Superior temporal gyrus (tissue), 1 donor: ENCODE measurements at regions not wholly inside any gene's neighbourhood (a gene's known extent, or its start where the extent isn't known, plus 50 kb on each side); places are given as distances from the start of the nearest gene placed in this dataset.

Experiments
- DNase-seq: peaks from one replicate; pipeline ENCODE4 v3.0.0-alpha.2; 2016; ENCODE audit errors: extremely low spot score

DNA sequence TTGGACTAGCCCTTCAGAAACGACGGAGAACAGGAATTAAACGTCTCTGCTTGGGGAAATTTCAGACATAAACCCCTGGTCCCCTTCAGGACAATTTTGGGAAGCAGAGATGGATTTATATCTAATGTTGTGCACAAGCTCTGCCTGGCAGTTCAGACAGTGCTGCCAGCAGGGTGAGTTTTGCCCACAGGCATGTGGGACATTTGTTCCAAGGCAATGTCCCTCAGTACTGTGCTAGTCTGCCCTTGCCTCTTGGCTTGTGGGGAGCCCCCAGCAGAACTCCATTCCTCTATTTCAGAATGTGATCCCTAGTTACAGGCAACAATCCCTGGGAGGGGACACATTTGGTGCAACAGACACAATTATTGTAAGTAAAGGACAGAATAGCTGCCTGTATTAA is 76.5 kb upstream of the GPR12 start:
- no peak for DNase-seq

DNA sequence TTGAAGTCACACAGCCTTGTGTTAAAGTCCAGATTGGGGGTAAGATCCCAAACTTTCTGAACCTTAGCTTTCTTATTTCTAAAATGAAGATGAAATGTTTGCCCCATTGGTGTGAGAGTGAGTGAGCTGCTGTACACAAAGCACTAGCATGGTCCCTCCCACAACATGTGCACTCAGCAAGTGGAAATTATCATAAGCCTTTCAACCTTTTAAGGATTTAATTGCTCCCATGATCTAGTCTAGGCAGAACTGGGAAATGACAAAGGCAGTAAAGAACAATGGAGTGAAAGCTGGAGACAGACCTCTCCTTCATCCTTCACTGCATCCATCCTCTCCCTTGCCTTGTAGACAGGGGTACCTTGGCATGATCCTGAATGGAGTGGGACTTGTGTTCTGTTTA is 76.0 kb upstream of the GPR12 start:
- no peak for DNase-seq

DNA sequence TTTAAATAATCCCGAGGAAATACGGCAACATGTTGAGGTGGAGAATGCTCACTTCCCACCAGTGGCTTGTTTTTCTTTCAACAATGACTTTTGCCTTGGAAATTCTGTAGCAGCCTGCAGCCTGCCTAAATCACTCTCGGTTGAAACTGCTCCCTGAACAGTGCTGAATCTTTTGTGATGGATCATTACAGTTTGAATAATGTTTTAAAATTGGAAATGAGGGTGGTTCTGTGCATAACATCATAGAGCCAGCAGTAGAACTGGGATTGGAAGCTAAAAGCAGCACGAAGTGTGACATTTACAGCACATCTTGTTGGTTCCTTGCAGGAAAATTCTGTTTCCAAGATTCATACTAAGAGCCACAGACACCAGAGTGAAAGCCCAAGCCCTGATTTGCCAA is 74.1 kb upstream of the GPR12 start:
- DNase-seq = no peak

DNA sequence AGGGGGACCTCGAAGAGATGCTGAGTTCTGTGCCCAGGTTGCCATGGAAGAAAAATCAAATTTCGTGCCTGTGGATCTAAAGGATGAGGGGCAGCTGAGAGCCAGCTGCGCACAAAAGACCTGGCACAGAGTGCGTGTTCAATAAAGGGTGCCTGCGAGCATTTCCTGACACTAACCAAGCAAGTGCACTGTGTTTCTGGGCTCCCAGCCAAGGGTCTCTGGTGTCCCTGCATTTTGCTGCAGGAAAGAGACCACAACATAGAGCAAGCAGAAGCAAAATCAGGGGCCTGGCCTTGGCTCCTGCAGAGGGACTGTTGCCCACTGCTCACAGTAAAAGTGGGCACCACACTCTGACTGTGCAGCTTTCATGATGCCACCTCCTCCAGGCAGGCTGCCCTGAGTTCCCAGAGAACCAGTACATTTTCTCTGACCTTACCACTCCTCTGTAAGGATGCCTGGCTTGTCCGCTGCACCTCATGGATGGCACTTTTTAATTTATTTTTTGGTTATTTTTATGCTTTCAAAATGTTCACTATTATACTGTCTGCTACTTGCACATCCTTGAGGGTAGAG is 70.8 kb upstream of the GPR12 start:
- DNase-seq = no peak

DNA sequence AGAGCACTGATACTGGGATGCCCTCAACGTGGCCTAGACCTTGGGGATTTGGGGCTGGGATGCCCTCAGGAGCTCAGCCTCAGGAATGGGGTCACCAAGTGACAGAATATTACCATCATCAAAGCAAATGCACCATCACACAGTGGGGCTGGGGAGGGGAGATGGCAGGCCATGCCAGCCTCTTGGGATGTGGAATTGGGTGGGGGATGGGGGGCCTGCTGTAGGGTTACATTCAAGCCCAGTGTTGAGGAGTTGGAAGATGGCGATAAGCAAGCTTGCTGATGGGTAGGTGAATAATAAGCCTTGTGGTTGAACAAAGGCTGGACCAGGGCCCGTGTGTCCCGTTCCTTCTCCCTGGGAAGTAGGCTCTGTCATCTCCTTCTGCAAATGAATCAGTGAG is 69.1 kb upstream of the GPR12 start:
- DNase-seq = no peak

DNA sequence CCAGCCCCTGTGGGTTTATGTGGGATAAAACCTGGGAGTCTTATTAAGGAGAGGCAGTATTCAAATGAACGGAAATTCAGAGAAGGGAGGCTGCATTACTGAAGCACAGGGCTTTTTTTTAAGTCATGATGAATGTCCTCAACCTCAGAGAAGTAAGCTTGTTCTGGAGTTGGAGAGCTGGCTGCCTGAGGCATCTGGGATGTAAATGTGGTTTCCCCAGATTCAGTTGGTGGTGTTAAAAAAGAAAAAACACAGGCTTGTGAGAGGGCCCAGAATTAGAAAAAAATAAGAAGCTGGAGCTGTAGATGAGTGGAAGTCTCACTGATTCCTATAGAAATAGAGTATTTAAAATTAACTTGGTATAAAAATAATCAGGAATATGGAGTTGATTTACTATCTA is 64.0 kb upstream of the GPR12 start:
- DNase-seq = no peak

DNA sequence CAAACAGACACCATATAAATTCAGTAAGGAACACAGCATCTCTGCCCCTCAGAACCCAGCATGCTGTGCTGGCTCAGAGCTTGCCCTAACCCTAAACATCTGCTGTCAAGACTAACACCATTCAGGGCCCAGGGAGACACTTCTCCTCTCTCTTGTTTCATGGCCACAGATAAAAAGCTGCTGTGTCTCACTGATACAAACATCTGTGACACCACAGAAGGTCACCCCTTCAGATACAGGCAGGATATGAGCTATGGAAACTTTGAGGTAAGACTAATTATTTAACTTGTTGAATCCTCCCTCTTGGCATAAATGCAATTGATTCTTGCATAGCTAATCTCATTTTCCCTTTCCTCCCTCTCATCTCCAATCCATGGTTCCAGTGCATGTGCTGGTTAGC is 61.6 kb upstream of the GPR12 start:
- no peak for DNase-seq

DNA sequence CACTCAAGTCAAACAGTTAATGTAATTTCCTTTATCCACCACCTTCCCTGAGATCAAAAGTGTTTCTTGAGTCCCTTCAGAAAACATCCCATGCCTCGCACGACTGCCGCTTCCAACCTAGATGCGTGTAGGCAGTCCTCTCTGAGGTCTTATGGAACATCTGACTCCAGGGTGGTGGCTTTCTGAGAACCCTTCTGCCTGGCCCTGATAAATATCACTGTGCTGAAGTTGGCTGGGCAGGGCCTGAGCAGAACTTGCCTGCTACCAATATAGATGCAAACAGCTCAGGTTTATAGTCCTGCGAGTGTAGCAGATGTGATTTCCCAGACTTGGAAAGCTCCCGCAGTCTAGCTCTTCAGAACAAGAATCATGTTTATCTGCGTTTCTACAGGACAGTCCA is 61.1 kb upstream of the GPR12 start:
- no peak for DNase-seq

DNA sequence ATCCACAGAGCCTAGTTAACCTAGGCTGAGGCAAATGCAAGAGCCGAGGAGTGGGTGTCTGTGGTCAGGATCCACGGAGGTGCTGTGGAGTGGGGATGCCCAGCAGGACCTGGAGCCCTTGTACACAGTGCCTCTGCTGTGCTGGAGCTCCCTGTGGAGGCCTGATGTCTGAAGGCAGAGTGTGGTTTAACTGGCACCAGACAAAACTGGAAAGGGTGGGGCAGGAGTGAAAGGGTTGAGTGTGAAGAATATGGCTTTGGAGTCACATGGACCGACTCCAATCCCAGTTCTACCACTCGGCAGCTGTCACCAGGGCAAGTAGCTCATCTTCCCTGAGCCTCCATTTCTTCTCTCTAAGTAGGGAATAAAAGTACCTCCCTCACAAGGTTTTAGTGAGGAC is 60.3 kb upstream of the GPR12 start:
- DNase-seq = no peak

DNA sequence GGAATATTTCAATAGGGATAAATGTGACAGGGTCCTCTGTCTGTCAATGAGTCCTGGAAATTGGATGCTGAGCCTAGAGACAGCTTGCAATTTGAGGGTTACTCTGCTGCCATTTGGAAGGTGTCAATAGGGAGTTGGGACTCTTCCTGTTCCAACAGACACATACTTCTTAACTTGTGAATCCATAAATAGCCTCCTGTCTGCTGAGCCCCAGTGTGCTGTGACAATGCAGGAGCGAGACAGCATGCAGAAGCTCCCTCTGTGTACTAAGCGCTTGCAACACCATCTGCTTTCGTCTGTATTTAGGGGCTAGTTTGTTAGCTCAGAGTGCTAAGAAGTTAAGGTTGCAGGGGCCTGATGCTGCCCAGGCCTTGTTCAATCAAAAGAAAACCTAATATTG is 58.5 kb upstream of the GPR12 start:
- peak; percentile 50 for DNase-seq

DNA sequence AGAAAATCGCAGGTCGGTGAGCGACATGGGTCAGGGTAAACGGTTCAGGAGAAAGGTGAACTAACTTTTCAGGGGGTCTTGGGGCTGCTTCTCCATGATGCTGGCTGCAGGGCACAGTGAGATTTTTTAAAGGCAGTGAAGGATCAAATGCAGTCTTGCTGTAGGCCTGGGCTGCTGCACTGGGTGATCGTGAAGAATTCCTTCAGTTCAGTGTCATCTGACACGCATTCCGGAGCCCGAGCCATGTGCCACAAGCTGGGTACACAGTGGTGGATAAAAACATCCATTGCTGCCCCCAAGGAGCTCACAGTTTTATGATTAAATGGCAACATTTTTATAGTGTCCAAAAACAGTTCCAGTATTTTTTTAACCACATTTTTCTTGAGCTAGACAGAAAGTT is 56.3 kb upstream of the GPR12 start:
- DNase-seq = no peak

DNA sequence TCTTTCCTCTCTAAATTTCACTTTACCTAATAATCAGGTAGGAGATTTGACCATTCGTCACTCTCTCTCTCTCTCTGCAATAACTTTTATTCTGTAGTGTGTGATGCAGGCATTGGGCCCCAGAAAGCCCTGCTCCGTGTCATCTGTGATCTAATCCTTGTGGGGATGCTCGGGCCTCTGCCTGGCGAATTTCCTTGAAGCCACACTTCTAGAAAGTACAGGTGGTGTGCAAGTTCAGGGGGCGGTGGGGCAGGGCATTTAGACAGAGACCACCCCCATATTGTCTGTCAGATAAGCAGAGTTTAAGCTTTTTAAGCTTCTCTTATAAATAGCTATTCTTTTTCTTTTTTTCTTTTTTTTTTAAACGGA is 53.4 kb upstream of the GPR12 start:
- DNase-seq = no peak

DNA sequence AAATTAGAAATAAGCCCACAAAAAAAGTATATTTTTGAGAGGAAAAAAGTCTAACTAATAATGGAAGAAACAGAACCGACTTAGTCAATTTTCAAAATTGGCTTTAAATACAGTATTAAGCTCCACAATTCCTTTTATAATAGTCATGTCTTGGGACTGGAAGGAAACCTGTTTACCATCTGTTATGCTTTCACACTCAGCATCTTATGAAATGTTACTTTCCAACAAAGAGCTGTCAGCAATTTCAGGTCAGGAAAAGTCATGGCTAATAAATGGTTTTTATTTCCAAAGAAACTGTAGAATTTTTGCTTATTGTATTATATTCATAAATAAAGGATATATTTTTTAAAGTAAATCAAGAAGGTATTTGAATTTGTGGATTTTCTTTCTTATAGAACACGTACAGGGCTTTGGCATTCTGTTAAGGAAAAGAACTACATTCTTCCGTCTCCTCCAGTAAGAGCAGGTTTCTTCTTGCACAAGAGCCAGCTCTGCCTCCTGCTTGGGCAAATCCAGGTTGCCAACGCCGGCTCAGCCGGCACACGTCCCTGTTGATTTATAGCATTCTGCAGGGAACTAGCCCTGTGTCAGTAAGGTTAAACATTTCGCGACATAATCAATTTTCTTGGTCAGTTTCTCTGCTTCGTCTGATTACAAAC is 52.9 kb upstream of the GPR12 start:
- no peak for DNase-seq

DNA sequence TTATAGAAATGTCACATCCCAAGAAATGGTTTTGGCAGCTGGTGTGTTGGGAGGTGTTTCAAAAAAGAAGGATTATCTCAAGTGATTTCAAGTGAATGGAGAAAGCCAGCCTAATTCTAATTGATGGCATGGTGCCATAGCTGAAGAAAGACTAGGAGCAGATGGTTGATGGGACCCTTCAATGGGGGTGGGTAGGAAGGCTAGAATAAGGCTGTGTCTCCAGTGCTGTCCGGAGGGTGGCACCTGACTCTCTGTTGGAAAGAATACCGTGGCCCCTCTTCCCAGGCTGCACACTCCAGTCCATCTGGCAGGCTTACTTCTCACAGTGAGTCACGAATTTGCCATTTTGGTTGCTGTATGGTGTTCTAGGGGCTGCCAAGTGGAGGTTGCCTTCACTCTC is 51.0 kb upstream of the GPR12 start:
- no peak for DNase-seq
